KMS-11 (cell line): ENCODE measurements at regions not wholly inside any gene's neighbourhood (a gene's known extent, or its start where the extent isn't known, plus 50 kb on each side); places are given as distances from the start of the nearest gene placed in this dataset.

ENCODE experiments used
- H2AFZ ChIP-seq: fragments of 200-600 bp; sonication (generic); 2 replicates; pipeline ENCODE4 v1.6.1; 2016; ENCODE audit warnings: antibody characterized with exemption, mixed run types, low read depth
- H3K27ac ChIP-seq: fragments of 200-600 bp; sonication (generic); 2 replicates; pipeline ENCODE4 v1.6.1; 2016; ENCODE audit warnings: mild to moderate bottlenecking, mixed run types
- H3K27me3 ChIP-seq: fragments of 200-600 bp; sonication (generic); 2 replicates; pipeline ENCODE4 v1.6.1; 2017; ENCODE audit warnings: mild to moderate bottlenecking, low read depth, mixed run types, moderate library complexity; ENCODE audit not compliant: insufficient read depth
- H3K36me3 ChIP-seq: fragments of 200-600 bp; sonication (generic); 2 replicates; pipeline ENCODE4 v1.6.1; 2017; ENCODE audit warnings: mild to moderate bottlenecking, mixed run types; ENCODE audit not compliant: insufficient read depth
- H3K4me1 ChIP-seq: fragments of 200-600 bp; sonication (generic); 2 replicates; pipeline ENCODE4 v1.6.1; 2016; ENCODE audit warnings: mild to moderate bottlenecking, low read depth, mixed run types; ENCODE audit not compliant: poor library complexity, severe bottlenecking
- H3K4me2 ChIP-seq: fragments of 200-600 bp; sonication (generic); 2 replicates; pipeline ENCODE4 v1.7.0; 2016; ENCODE audit warnings: mild to moderate bottlenecking, mixed run types
- H3K4me3 ChIP-seq: fragments of 200-600 bp; sonication (generic); IDR thresholded peaks from 2 replicates; pipeline ENCODE4 v1.6.1; 2017; ENCODE audit warnings: low read depth, low read length, mixed read lengths; ENCODE audit not compliant: insufficient read depth
- H3K79me2 ChIP-seq: fragments of 200-600 bp; sonication (generic); 2 replicates; pipeline ENCODE4 v1.6.1; 2016; ENCODE audit warnings: low read depth, mixed run types; ENCODE audit not compliant: insufficient read depth
- H3K9ac ChIP-seq: fragments of 200-600 bp; sonication (generic); 2 replicates; pipeline ENCODE4 v1.6.1; 2016; ENCODE audit warnings: mild to moderate bottlenecking, mixed run types
- H4K20me1 ChIP-seq: fragments of 200-600 bp; sonication (generic); 2 replicates; pipeline ENCODE4 v1.6.1; 2016; ENCODE audit warnings: mild to moderate bottlenecking, mixed run types; ENCODE audit not compliant: insufficient read depth
- CTCF ChIP-seq: fragments of 200-600 bp; sonication (generic); conservative IDR thresholded peaks from 2 replicates; pipeline ENCODE4 v1.6.1; 2017; ENCODE audit warnings: low read depth, mild to moderate bottlenecking, antibody characterized with exemption, low read length, moderate library complexity, mixed read lengths

GRCh38 chr2:52968043-52968442 is 799.6 kb upstream of the CHAC2 start:
- no peak overlapping the region for H3K27ac ChIP-seq
- no peak overlapping the region for H3K4me2 ChIP-seq

DNA sequence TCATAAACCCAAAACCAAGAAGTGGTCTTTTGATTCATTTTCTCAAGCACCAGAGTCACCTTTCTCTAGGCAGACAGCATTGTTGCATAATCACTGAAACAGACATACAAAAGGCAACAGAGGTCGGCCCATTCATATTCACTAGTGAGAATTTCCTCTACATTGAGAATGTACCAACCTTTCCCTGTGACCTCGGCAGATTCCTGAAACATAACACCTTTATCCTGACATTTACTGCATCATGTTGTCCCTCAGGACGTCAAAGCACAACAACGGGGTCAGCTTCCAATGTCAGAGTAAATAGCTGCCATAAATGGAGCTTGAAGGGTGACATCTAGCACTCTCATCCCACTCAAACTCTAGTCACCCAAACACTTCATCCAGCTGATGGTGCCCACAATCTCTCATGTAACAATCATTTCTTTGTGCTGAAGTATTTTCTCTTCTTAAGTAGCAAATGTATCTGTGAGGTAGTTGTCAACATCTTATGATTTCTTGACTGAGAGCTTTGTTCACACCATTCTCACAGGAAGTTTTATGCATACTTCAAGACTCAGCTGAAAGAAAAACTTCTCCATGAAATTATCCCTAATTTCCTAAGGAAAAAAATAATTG is 802.6 kb upstream of the CHAC2 start:
- H3K27ac ChIP-seq: no peak overlapping the region
- no peak overlapping the region for H3K4me2 ChIP-seq
- H3K4me1 ChIP-seq: peaks cover 5% of the 10 kb centered on the region
- no peaks in the 10 kb centered on the region for H4K20me1 ChIP-seq
- no peak overlapping the region for H2AFZ ChIP-seq
- TF ChIP-seq CTCF: no peak
- H3K36me3 ChIP-seq: no peaks in the 10 kb centered on the region
- no peaks in the 10 kb centered on the region for H3K79me2 ChIP-seq
- no peaks in the 10 kb centered on the region for H3K27me3 ChIP-seq
- no peak overlapping the region for H3K9ac ChIP-seq
- no peak overlapping the region for H3K4me3 ChIP-seq

More at GRCh38 chr2:52968043-52968442, 799.6 kb upstream of the CHAC2 start:
- Histone ChIP-seq H3K9ac (no peak overlapping the region), H4K20me1 (no peaks in the 10 kb centered on the region), H3K4me3 (no peak overlapping the region), H2AFZ (peak overlapping the region; percentile 18; the same call in 1 of the 2 replicates), H3K27me3 (no peaks in the 10 kb centered on the region), H3K79me2 (no peaks in the 10 kb centered on the region), H3K4me1 (peaks cover 5% of the 10 kb centered on the region), H3K36me3 (no peaks in the 10 kb centered on the region)
- TF ChIP-seq CTCF: no peak

GRCh38 chr2:52961403-52961802 is 806.2 kb upstream of the CHAC2 start:
- Histone ChIP-seq H3K27me3 (no peaks in the 10 kb centered on the region), H3K36me3 (no peaks in the 10 kb centered on the region), H3K4me3 (no peak overlapping the region), H3K27ac (no peak overlapping the region), H3K4me2 (no peak overlapping the region), H3K4me1 (no peaks in the 10 kb centered on the region), H3K9ac (no peak overlapping the region), H2AFZ (no peak overlapping the region), H3K79me2 (no peaks in the 10 kb centered on the region), H4K20me1 (no peaks in the 10 kb centered on the region)
- no peak for TF ChIP-seq CTCF

- Histone ChIP-seq H3K4me1 (no peaks in the 10 kb centered on the region), H3K9ac (no peak overlapping the region), H3K27me3 (no peaks in the 10 kb centered on the region), H2AFZ (no peak overlapping the region), H3K36me3 (no peaks in the 10 kb centered on the region), H3K4me2 (no peak overlapping the region), H3K27ac (no peak overlapping the region), H4K20me1 (no peaks in the 10 kb centered on the region), H3K4me3 (no peak overlapping the region), H3K79me2 (no peaks in the 10 kb centered on the region)
- no peak for TF ChIP-seq CTCF
Observed at GRCh38 chr2:52960881-52961280, 806.7 kb upstream of the CHAC2 start.
